ENCODE measurements at regions not wholly inside any gene's neighbourhood (a gene's known extent, or its start where the extent isn't known, plus 50 kb on each side); places are given as distances from the start of the nearest gene placed in this dataset.

DNA sequence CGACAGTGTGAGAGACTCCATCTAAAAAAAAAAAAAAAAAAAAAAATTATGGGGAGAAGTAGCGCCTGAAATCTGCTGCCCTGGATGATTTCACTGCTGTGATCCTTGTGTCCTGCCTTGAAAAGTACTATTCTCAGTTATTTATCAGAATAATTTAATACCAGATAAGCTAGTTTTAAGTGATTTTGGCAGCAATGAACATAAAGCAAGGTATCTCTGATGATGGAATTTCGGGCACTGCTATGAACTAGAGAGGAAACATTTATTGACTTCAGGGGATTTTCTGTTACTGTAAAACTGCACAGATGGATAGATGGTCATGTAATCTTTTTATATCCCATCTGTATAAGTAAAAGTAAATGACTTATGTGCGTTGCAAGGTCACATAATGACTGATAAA, 619.1 kb upstream of the ANKRD30A start:
- TF ChIP-seq, protein P1, sequence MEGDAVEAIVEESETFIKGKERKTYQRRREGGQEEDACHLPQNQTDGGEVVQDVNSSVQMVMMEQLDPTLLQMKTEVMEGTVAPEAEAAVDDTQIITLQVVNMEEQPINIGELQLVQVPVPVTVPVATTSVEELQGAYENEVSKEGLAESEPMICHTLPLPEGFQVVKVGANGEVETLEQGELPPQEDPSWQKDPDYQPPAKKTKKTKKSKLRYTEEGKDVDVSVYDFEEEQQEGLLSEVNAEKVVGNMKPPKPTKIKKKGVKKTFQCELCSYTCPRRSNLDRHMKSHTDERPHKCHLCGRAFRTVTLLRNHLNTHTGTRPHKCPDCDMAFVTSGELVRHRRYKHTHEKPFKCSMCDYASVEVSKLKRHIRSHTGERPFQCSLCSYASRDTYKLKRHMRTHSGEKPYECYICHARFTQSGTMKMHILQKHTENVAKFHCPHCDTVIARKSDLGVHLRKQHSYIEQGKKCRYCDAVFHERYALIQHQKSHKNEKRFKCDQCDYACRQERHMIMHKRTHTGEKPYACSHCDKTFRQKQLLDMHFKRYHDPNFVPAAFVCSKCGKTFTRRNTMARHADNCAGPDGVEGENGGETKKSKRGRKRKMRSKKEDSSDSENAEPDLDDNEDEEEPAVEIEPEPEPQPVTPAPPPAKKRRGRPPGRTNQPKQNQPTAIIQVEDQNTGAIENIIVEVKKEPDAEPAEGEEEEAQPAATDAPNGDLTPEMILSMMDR (IDR thresholded peaks at IDR 0.05), result no peak
- TF ChIP-seq POLR2A (IDR thresholded peaks at IDR 0.05) (no peak), POLR2AphosphoS5 (IDR thresholded peaks at IDR 0.05) (no peak), EP300 (IDR thresholded peaks at IDR 0.05) (no peak)
